Glomerular visceral epithelial cell (primary cell): ENCODE measurements at regions not wholly inside any gene's neighbourhood (a gene's known extent, or its start where the extent isn't known, plus 50 kb on each side); places are given as distances from the start of the nearest gene placed in this dataset.
A peak's percentile ranks its signal among the peaks of the same experiment; 100 is the strongest.

Experiments used
- DNase-seq: peaks from one replicate; pipeline ENCODE4 v3.0.0-alpha.2; 2016; ENCODE audit errors: extremely low spot score

- DNase-seq = no peak
Observed at GRCh38 chr6:80728830-80729229, 622.4 kb downstream of the BCKDHB start.

DNA sequence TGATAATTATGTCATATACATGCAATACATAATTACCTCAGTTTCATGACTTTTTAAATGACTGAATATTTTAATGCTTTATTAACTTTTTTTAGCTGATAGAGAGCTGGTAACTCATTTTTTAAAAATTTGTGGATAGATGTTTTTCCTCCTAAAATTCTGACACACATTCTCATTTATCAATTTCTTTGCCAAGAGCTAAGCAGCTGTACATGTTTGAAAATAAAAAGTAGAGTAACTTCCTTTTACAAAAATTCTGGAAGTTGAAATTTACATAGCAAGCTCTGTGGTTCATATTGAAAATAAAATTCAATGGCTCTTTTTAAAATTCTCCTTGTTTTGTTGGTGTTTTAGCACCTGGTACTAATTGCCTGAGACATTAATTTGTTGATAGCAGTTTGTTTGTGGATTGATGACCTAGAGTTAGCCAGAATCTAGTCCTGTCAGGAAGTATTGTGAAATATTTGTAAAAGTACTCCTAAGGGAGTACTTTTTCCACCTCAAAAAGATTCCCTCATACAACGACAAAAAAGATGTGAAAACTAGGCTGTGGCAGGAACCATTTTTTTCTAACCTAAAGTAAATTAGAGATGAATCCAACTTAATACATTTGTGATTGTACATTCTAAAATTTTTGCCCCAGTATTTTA is 621.8 kb downstream of the BCKDHB start:
- DNase-seq = no peak

DNA sequence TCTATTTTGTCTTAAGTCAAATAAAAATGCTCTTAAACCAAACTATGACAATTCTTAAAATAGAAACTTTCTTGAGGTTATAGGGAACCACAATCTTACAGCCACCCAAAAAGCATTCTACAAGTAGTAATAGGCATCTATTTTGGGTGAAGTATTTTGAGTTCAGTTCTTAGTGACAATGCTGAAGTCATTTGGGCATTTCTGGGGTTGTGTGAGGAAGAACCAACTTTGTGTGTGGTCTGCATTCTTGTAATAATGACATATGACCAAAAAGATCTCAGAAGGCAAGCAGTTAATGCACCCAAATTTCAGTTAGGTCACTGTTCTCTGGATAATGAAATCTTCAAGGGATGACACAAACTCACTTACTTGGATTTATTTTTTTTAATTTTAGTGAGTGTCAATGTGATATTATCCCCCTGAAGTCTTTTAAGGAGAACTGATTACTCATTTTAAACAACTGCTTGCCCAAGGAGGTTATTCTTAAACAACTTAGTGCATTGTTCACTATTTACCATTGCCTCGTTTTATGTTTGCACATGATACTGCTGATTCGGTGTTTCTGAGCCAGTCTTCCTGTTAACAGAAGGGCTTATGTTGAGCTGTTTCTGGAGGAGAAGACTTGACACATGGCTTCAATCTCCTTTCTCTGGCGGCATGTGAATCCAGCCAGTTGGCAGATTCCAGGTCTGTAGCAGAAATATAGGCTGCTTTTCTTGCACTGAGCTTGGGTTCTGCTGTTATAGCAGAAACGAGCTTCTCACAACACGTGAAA is 618.9 kb downstream of the BCKDHB start:
- DNase-seq = no peak

DNA sequence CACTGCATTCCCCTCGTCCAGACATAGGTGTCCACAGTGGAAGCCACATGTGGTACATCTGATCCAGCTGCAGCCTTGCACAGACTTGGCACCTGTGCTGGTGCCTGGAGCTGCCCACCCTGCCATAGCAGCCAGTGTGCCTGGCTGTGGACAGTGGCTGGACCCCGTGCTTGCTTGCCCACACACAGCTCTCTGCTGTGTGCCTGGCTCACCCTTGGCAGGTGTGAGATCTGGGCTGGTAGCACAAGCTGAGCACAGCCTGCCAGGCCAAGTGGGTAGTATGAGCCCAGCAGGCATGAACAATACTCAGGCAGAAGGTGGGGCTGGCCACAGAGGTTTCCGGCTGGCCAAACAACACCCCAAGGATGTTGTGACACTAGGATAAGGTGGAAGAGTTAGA is 614.4 kb downstream of the BCKDHB start:
- no peak for DNase-seq

DNA sequence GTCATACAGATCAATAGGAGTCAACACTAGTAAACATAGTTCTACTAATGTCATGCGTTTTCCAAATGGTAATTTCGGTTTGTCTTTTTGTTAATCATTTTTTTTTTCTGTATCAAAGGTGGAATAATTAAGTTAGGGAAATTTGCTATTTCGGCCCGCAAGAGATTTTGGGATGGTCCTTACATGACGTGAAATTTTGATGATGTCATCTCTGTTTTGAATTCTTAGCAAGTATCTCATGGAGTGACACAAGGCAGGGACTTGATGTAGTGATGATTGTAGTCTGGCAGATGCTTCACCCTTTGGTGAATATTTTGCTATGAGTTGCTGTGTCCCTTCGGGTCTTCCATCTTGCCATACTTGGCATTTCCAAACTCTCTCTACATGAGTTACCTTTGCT is 608.0 kb downstream of the BCKDHB start:
- no peak for DNase-seq

DNA sequence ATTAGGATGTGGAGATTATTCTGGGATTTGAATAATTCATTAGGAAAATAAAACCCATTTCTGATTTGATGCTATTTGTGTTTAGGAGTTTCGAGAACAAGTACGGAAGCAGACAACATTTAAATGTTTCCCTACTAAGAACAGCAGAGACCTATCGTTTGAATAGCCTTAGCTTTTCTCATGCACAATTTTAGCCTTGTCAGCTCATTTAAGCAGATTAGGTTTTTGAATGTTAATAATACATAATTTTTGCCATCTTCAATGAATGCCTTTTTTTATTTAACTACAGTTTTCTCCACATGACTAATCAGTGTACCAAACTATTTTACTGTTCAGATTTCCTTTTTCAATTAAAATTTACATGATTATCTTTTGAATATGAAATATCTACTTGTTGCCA is 592.0 kb downstream of the BCKDHB start:
- no peak for DNase-seq

DNA sequence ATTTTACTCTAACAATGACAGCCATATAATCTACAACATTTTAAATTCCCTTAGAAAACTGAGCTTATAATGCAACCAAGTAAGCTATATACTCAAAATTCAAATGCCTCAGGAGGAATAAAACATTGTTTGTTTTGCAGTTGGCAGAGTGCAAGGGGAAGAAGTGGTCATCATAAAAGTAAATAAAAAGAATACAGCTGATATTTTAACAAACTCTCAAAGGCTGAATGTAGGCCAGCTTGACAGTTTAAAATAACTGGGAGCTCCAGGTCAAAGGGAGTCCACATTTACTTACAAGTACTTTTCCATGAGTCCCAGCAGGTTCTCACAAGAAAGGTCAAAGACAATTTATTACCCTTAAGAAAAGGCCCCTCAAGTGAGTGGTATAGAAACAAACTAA is 589.8 kb downstream of the BCKDHB start:
- no peak for DNase-seq

GRCh38 chr6:80690551-80691131 is 584.2 kb downstream of the BCKDHB start:
- no peak for DNase-seq

DNA sequence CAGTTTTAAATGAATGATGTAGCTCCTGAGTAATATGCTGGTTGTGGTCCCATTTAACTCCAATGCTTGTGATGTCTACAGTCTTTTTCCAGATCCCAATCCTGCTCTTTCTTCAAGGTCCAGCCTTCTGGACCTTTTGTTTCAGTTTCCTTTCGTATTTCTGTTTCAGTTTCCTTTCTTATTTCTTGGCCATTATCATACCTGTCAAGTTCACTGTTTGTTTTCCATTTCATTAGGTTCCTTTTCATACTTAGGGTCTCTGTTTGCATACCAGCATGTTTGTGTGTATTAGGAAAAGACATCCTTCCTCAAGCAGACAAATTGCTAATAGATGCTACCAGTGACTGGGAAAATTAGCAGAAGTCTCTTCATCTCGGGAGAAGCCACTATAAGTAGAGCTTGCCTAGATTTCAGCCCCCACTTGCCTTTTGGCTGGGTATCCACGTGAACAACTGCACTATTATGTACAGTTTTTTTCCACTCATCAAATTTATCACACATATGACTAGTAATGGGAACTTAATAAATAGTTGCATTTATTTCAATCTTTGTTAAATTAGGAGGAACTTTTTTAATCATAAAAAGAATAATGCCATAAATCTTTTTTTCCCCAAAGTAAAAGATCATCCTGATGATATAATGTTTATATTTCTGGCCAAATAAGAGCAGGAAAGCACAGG is 583.4 kb downstream of the BCKDHB start:
- DNase-seq = peak; percentile 2

DNA sequence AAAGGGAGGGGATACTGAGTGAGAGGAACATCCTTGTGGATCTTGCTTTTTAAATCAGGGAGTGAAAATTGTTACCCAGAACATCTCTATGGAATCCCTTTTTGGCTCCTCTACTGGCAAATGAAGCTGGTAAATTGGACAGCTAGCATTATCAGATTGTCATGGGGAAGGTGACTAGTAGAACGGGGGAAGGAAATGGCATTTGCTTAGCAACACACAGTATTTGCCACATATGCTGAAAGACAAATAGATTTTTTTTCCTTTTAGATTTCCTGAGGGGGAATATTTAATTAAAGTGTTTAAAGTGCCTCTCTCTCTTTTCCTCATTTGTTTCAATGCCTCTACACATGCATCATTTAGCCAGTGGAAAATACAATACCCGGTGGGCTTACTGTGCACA is 573.5 kb downstream of the BCKDHB start:
- DNase-seq = no peak

GRCh38 chr6:80676386-80676785 is 569.9 kb downstream of the BCKDHB start:
- DNase-seq = no peak

DNA sequence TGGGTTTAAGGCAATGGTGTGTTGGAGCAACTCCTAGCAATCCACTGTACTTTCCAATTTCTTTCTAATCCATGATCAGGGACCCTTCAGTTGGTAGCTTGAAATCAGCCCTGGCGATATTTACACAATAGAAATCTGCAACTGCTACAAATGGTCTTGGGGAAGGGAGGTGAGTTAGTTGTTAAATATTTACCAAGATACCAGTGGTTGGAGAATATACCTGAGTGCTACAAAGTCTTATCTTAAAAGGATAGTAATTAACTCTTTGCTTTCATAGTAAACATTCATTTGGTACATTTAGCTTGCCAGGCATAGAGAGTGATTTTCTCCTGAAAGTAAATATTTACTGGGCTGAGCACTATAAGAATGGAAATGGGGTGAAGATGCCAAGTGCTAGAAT is 568.2 kb downstream of the BCKDHB start:
- no peak for DNase-seq

- DNase-seq = no peak
Observed at GRCh38 chr6:80673367-80673766, 566.9 kb downstream of the BCKDHB start.

GRCh38 chr6:80667006-80667405 is 560.5 kb downstream of the BCKDHB start:
- no peak for DNase-seq

DNA sequence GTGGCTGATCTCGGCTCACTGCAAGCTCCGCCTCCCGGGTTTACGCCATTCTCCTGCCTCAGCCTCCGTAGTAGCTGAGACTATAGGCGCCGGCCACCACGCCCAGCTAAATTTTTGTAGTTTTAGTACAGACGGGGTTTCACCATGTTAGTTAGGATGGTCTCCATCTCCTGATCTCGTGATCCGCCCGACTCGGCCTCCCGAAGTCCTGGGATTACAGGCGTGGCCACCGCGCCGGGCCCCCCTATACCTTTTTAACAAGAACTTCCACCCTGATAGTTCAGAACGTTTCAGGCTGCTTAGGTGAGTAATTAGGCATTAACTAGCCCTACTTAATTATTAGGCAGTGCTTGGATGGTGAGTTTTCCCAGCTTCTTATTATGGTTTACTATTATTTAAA is 552.5 kb downstream of the BCKDHB start:
- no peak for DNase-seq

GRCh38 chr6:80647156-80647555 is 540.7 kb downstream of the BCKDHB start:
- DNase-seq = no peak

GRCh38 chr6:80643881-80644280 is 537.4 kb downstream of the BCKDHB start:
- no peak for DNase-seq

DNA sequence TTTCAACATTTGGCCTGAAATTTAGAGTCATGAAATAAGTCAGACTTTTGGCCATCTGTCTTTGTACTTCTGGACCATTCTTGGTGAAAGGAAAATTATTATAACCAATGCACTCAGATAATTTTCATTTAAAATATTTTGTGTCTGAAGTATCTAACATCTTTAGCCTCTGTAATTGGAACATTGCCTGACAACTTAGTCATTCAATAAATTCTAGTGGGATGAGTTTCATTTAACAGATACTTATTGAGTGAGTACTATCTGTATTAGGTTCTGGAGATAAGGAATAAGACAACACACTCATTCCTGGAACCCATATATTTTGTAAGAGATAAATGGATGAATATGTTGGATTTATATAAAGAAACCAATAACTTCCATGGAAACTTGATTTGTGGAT is 536.0 kb downstream of the BCKDHB start:
- DNase-seq = no peak

DNA sequence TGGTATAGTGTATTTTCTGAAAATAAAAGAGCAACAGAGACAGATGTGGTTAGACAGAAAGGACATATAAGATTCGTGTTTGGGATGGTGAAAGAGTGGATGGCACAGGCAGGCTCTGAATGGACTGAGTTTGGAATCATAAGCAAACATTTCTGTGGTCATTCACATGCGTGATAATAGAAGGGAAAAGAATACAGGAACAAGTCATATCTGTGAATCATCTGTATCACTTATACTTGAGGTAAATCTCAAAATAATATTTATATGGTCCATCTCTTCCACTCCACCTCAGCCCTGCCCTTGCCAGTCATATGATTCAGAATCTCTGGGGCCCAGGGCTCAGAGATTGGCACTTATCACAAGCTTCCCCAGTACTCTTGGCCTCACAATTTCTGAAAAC is 535.1 kb downstream of the BCKDHB start:
- DNase-seq = no peak

DNA sequence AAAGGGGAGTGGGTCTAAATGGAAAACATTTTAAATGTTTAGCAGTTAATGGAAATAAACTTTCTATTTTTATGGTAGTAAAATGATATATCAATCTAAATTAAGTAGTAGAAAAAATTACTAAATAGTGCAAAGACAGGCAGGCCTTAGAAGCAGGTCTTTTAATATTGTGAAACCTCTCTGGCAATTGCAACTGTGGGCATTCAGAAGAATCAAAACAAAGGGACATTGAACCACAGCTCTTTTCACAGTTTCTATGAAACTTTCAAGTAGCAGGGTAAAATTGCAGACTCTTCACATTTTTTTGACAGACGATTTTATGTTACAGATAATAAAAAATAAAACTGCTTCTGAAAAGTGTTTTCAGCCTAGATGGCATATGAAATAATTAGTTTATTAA is 533.7 kb downstream of the BCKDHB start:
- no peak for DNase-seq

- no peak for DNase-seq
Observed at GRCh38 chr6:80639181-80639629, 532.7 kb downstream of the BCKDHB start.

GRCh38 chr6:80638213-80639055 is 532.0 kb downstream of the BCKDHB start:
- DNase-seq = peak; percentile 79
